HL-60 (cell line): ENCODE measurements at regions not wholly inside any gene's neighbourhood (a gene's known extent, or its start where the extent isn't known, plus 50 kb on each side); places are given as distances from the start of the nearest gene placed in this dataset.

Experiments
- DNase-seq, 2 experiments: peaks; one replicate each; pipeline ENCODE4 v3.0.0-alpha.2; 2010 to 2020; ENCODE audit warnings: low read depth in 1 of 2, low spot score in 1 of 2
- H3K27ac ChIP-seq: fragments of 250-450 bp; sonication (Bioruptor Pico); replicated peaks from 2 replicates; pipeline ENCODE4 v1.5.1; 2020; ENCODE audit warnings: mild to moderate bottlenecking, moderate library complexity
- H3K27me3 ChIP-seq: fragments of 250-450 bp; sonication (Bioruptor Pico); 2 replicates; pipeline ENCODE4 v1.5.1; 2021; ENCODE audit warnings: mild to moderate bottlenecking, moderate library complexity; ENCODE audit not compliant: insufficient read depth, poor library complexity, severe bottlenecking
- H3K4me3 ChIP-seq: replicated peaks from 2 replicates; pipeline ENCODE4 v1.5.1; 2011; ENCODE audit warnings: mild to moderate bottlenecking, control low read depth, low read length; ENCODE audit not compliant: insufficient read depth
- GABPA ChIP-seq: IDR thresholded peaks from 2 replicates; pipeline ENCODE4 v1.6.1; 2012; ENCODE audit warnings: low read depth
- POLR2AphosphoS5 ChIP-seq: IDR thresholded peaks from 2 replicates; pipeline ENCODE4 v1.6.1; 2012; ENCODE audit warnings: low read depth
- REST ChIP-seq: IDR thresholded peaks from 2 replicates; pipeline ENCODE4 v1.6.1; 2012; ENCODE audit warnings: low read depth; ENCODE audit not compliant: insufficient replicate concordance
- SPI1 ChIP-seq: IDR thresholded peaks from 2 replicates; pipeline ENCODE4 v1.6.1; 2012; ENCODE audit warnings: low read depth, mild to moderate bottlenecking, borderline replicate concordance
- TF ChIP-seq, protein P1 (sequence below): IDR thresholded peaks from one replicate; pipeline ENCODE4 v1.5.1; 2011; ENCODE audit warnings: low read length, control low read depth, inconsistent platforms; ENCODE audit not compliant: insufficient read depth

GRCh38 chr11:112599265-112599664, 338.6 kb upstream of the PLET1 start:
- Histone ChIP-seq H3K27me3 (peaks cover 22% of the 10 kb centered on the region), H3K27ac (no peak overlapping the region), H3K4me3 (no peak overlapping the region)
- no peak for TF ChIP-seq GABPA
- TF ChIP-seq POLR2AphosphoS5 = no peak
- no peak for TF ChIP-seq REST
- no peak for TF ChIP-seq SPI1
- TF ChIP-seq, protein P1, sequence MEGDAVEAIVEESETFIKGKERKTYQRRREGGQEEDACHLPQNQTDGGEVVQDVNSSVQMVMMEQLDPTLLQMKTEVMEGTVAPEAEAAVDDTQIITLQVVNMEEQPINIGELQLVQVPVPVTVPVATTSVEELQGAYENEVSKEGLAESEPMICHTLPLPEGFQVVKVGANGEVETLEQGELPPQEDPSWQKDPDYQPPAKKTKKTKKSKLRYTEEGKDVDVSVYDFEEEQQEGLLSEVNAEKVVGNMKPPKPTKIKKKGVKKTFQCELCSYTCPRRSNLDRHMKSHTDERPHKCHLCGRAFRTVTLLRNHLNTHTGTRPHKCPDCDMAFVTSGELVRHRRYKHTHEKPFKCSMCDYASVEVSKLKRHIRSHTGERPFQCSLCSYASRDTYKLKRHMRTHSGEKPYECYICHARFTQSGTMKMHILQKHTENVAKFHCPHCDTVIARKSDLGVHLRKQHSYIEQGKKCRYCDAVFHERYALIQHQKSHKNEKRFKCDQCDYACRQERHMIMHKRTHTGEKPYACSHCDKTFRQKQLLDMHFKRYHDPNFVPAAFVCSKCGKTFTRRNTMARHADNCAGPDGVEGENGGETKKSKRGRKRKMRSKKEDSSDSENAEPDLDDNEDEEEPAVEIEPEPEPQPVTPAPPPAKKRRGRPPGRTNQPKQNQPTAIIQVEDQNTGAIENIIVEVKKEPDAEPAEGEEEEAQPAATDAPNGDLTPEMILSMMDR = no peak
- no peak for DNase-seq

- TF ChIP-seq SPI1 = no peak
- TF ChIP-seq, protein P1 = no peak
- TF ChIP-seq GABPA = no peak
- no peak for TF ChIP-seq REST
- no peak for TF ChIP-seq POLR2AphosphoS5
Measured at GRCh38 chr11:112599856-112600533, 339.3 kb upstream of the PLET1 start.

DNA sequence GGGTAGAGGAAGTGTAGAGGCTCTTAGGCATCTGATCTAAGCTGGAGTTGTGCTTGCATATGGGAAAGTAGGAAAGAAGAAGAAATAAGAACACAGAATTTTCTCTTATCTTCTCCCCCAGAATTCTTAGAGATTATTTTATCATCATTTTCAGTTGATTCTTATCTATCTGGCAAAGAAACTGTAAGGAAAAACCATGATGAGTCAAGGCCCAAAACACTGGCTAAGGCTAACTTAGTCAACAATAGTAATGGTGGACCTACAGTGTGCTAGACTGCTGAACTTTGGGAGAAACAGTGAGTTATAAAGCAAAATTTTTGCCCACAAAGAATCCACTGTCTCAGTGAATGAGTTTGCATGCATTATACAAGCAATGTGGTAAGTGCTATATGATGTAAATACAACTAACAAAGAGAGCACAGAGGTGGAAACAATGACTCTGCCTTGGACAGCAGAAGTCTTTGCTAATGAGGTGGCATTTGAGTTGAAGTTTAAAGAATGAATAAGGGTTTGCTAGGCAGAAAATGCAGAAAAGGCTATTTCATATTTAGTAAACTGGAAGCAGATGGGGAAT, 344.5 kb upstream of the PLET1 start:
- DNase-seq = no peak
- peaks cover 22% of the 10 kb centered on the region for H3K27me3 ChIP-seq
- TF ChIP-seq POLR2AphosphoS5 (no peak), SPI1 (no peak), REST (no peak), GABPA (no peak)
- TF ChIP-seq, protein P1 = no peak
- H3K4me3 ChIP-seq = no peak overlapping the region
- no peak overlapping the region for H3K27ac ChIP-seq

More at GRCh38 chr11:112599856-112600533, 339.3 kb upstream of the PLET1 start:
- Histone ChIP-seq H3K27me3 (peaks cover 22% of the 10 kb centered on the region), H3K4me3 (no peak overlapping the region), H3K27ac (no peak overlapping the region)
- DNase-seq = no peak
